Activated CD4-positive, alpha-beta T cell treated with anti-CD3 and anti-CD28 coated beads, Interleukin-2, amount 10 ng/mL, durations not matched to agents 7 days and 5 days (primary cell): ENCODE measurements at regions not wholly inside any gene's neighbourhood (a gene's known extent, or its start where the extent isn't known, plus 50 kb on each side); places are given as distances from the start of the nearest gene placed in this dataset.
A peak's percentile ranks its signal among the peaks of the same experiment; 100 is the strongest.

ENCODE experiments used
- CTCF ChIA-PET: fragments of 350-600 bp; sonication (Branson Sonifier 250); formaldehyde crosslinking; loops from one replicate; lab custom pipeline; 2021; ENCODE audit warnings: antibody characterized with exemption; lab: Charles Lee
- POLR2A ChIA-PET: fragments of 350-600 bp; sonication (Branson Sonifier 250); formaldehyde crosslinking; loops from one replicate; lab custom pipeline; 2021; ENCODE audit warnings: antibody characterized with exemption; lab: Charles Lee
- DNase-seq: peaks from one replicate; pipeline ENCODE4 v3.0.0-alpha.2; 2020
- H3K27ac Mint-ChIP-seq: one replicate; pipeline ENCODE4 v1.8.0; 2021; ENCODE audit warnings: mild to moderate bottlenecking, moderate library complexity, mixed read lengths
- H3K27me3 Mint-ChIP-seq: one replicate; pipeline ENCODE4 v1.8.0; 2021; ENCODE audit warnings: mixed read lengths
- H3K36me3 Mint-ChIP-seq: one replicate; pipeline ENCODE4 v1.8.0; 2021; ENCODE audit warnings: low read depth, mixed read lengths
- H3K4me1 Mint-ChIP-seq: one replicate; pipeline ENCODE4 v1.8.0; 2021; ENCODE audit warnings: mixed read lengths
- H3K4me3 Mint-ChIP-seq: one replicate; pipeline ENCODE4 v1.8.0; 2021; ENCODE audit warnings: mild to moderate bottlenecking, moderate library complexity, mixed read lengths
- H3K9me3 Mint-ChIP-seq: one replicate; pipeline ENCODE4 v1.8.0; 2021; ENCODE audit warnings: mixed read lengths

GRCh38 chr18:23377669-23378301, 75.3 kb upstream of the RIOK3 start:
- H3K9me3 Mint-ChIP-seq: no peaks in the 10 kb centered on the region
- H3K4me1 Mint-ChIP-seq: peaks cover 18% of the 10 kb centered on the region
- H3K27ac Mint-ChIP-seq: no peak overlapping the region
- no peaks in the 10 kb centered on the region for H3K27me3 Mint-ChIP-seq
- H3K36me3 Mint-ChIP-seq: no peaks in the 10 kb centered on the region
- H3K4me3 Mint-ChIP-seq: no peak overlapping the region
- peak; percentile 13 for DNase-seq
- ChIA-PET CTCF (interaction anchor here (0.6 to 2.3 kb wide), 10 partner anchors 8 to 357 kb away, joined by 3 to 8 read pairs (median 4); no protein-coding TSS in a partner anchor), POLR2A (interaction anchor here (0.6 to 0.7 kb wide), 3 partner anchors 17 to 937 kb away, joined by 3 read pairs; no protein-coding TSS in a partner anchor)

GRCh38 chr18:23378302-23378686, 74.8 kb upstream of the RIOK3 start:
- Mint-ChIP-seq H3K4me3 (no peak overlapping the region), H3K36me3 (no peaks in the 10 kb centered on the region), H3K27me3 (no peaks in the 10 kb centered on the region), H3K9me3 (no peaks in the 10 kb centered on the region), H3K4me1 (peaks cover 20% of the 10 kb centered on the region), H3K27ac (peak overlapping the region; percentile 34)
- POLR2A ChIA-PET: interaction anchor here (0.7 kb wide), 1 partner anchor 162 kb away, joined by 3 read pairs; no protein-coding TSS in a partner anchor
- CTCF ChIA-PET: interaction anchor here (0.6 to 2.3 kb wide), 12 partner anchors 8 to 573 kb away, joined by 3 to 8 read pairs (median 4); partner anchors contain the start of gene CABLES1
- DNase-seq: no peak

GRCh38 chr18:23380001-23380550, 73.0 kb upstream of the RIOK3 start:
- Mint-ChIP-seq H3K27ac (no peak overlapping the region), H3K4me3 (no peak overlapping the region), H3K4me1 (peaks cover 29% of the 10 kb centered on the region), H3K27me3 (no peaks in the 10 kb centered on the region), H3K9me3 (no peaks in the 10 kb centered on the region), H3K36me3 (peaks cover 3% of the 10 kb centered on the region)
- CTCF ChIA-PET: interaction anchor here (0.9 to 2.3 kb wide), 7 partner anchors 10 to 581 kb away, joined by 3 to 8 read pairs (median 3); no protein-coding TSS in a partner anchor
- POLR2A ChIA-PET: no interaction called here
- DNase-seq: no peak

- Mint-ChIP-seq H3K27ac (no peak overlapping the region), H3K9me3 (no peaks in the 10 kb centered on the region), H3K4me3 (no peak overlapping the region), H3K27me3 (no peaks in the 10 kb centered on the region), H3K4me1 (peaks cover 35% of the 10 kb centered on the region), H3K36me3 (peaks cover 8% of the 10 kb centered on the region)
- no peak for DNase-seq
- POLR2A ChIA-PET: interaction anchor here (0.5 kb wide), 1 partner anchor 222 kb away, joined by 3 read pairs; no protein-coding TSS in a partner anchor
- CTCF ChIA-PET: interaction anchor here (0.9 to 1.2 kb wide), 2 partner anchors 11 to 582 kb away, joined by 3 read pairs; no protein-coding TSS in a partner anchor
Measured at GRCh38 chr18:23380817-23381216, 72.3 kb upstream of the RIOK3 start.

GRCh38 chr18:23383494-23383893, 69.6 kb upstream of the RIOK3 start:
- Mint-ChIP-seq H3K4me1 (peaks cover 33% of the 10 kb centered on the region), H3K9me3 (no peaks in the 10 kb centered on the region), H3K27ac (no peak overlapping the region), H3K36me3 (peaks cover 8% of the 10 kb centered on the region), H3K27me3 (no peaks in the 10 kb centered on the region), H3K4me3 (no peak overlapping the region)
- no peak for DNase-seq
- CTCF ChIA-PET: no interaction called here
- POLR2A ChIA-PET: no interaction called here

GRCh38 chr18:23384778-23385736, 68.0 kb upstream of the RIOK3 start:
- Mint-ChIP-seq H3K4me3 (no peak overlapping the region), H3K36me3 (peaks cover 9% of the 10 kb centered on the region), H3K9me3 (peaks cover 2% of the 10 kb centered on the region), H3K27ac (peak overlapping the region; percentile 76), H3K27me3 (no peaks in the 10 kb centered on the region), H3K4me1 (peaks cover 28% of the 10 kb centered on the region)
- POLR2A ChIA-PET: no interaction called here
- DNase-seq: peak; percentile 13
- CTCF ChIA-PET: interaction anchor here (0.6 to 1.0 kb wide), 2 partner anchors 16 to 555 kb away, joined by 3 read pairs; no protein-coding TSS in a partner anchor

GRCh38 chr18:23386317-23386716, 66.8 kb upstream of the RIOK3 start:
- Mint-ChIP-seq H3K9me3 (peaks cover 2% of the 10 kb centered on the region), H3K27ac (no peak overlapping the region), H3K4me1 (peaks cover 28% of the 10 kb centered on the region), H3K27me3 (no peaks in the 10 kb centered on the region), H3K4me3 (no peak overlapping the region), H3K36me3 (peaks cover 9% of the 10 kb centered on the region)
- ChIA-PET CTCF (no interaction called here), POLR2A (no interaction called here)
- DNase-seq: no peak

GRCh38 chr18:23387265-23387664, 65.8 kb upstream of the RIOK3 start:
- Mint-ChIP-seq H3K4me3 (no peak overlapping the region), H3K36me3 (peaks cover 9% of the 10 kb centered on the region), H3K9me3 (peaks cover 2% of the 10 kb centered on the region), H3K27me3 (no peaks in the 10 kb centered on the region), H3K27ac (no peak overlapping the region), H3K4me1 (peaks cover 28% of the 10 kb centered on the region)
- CTCF ChIA-PET: interaction anchor here (1.0 kb wide), 1 partner anchor 8 kb away, joined by 3 read pairs; no protein-coding TSS in a partner anchor
- no peak for DNase-seq
- POLR2A ChIA-PET: no interaction called here

- no peak for DNase-seq
- H3K27ac Mint-ChIP-seq: no peak overlapping the region
- H3K4me1 Mint-ChIP-seq: peaks cover 26% of the 10 kb centered on the region
- CTCF ChIA-PET: no interaction called here
- peaks cover 2% of the 10 kb centered on the region for H3K9me3 Mint-ChIP-seq
- H3K27me3 Mint-ChIP-seq: no peaks in the 10 kb centered on the region
- peaks cover 9% of the 10 kb centered on the region for H3K36me3 Mint-ChIP-seq
- no peak overlapping the region for H3K4me3 Mint-ChIP-seq
- POLR2A ChIA-PET: no interaction called here
Measured at GRCh38 chr18:23388357-23388756, 64.7 kb upstream of the RIOK3 start.

- no peaks in the 10 kb centered on the region for H3K27me3 Mint-ChIP-seq
- H3K4me3 Mint-ChIP-seq: no peak overlapping the region
- H3K9me3 Mint-ChIP-seq: peaks cover 4% of the 10 kb centered on the region
- H3K27ac Mint-ChIP-seq: no peak overlapping the region
- ChIA-PET POLR2A (no interaction called here), CTCF (interaction anchor here (1.5 kb wide), 1 partner anchor 15 kb away, joined by 5 read pairs; no protein-coding TSS in a partner anchor)
- peaks cover 4% of the 10 kb centered on the region for H3K36me3 Mint-ChIP-seq
- DNase-seq: no peak
- peaks cover 10% of the 10 kb centered on the region for H3K4me1 Mint-ChIP-seq
Measured at GRCh38 chr18:23391156-23391555, 61.9 kb upstream of the RIOK3 start.

- Mint-ChIP-seq H3K9me3 (peaks cover 2% of the 10 kb centered on the region), H3K4me1 (peaks cover 23% of the 10 kb centered on the region), H3K36me3 (peaks cover 4% of the 10 kb centered on the region), H3K27me3 (no peaks in the 10 kb centered on the region), H3K4me3 (no peak overlapping the region), H3K27ac (peak overlapping the region; percentile 60)
- POLR2A ChIA-PET: no interaction called here
- CTCF ChIA-PET: interaction anchor here (1.6 kb wide), 1 partner anchor 14 kb away, joined by 5 read pairs; no protein-coding TSS in a partner anchor
- DNase-seq: peak; percentile 37
Measured at GRCh38 chr18:23397907-23398306, 55.2 kb upstream of the RIOK3 start.

- no peaks in the 10 kb centered on the region for H3K27me3 Mint-ChIP-seq
- CTCF ChIA-PET: interaction anchor here (1.6 kb wide), 1 partner anchor 13 kb away, joined by 5 read pairs; no protein-coding TSS in a partner anchor
- peak overlapping the region; percentile 36 for H3K27ac Mint-ChIP-seq
- H3K36me3 Mint-ChIP-seq: peaks cover 4% of the 10 kb centered on the region
- H3K4me3 Mint-ChIP-seq: no peak overlapping the region
- no peak for DNase-seq
- peaks cover 2% of the 10 kb centered on the region for H3K9me3 Mint-ChIP-seq
- POLR2A ChIA-PET: no interaction called here
- H3K4me1 Mint-ChIP-seq: peaks cover 23% of the 10 kb centered on the region
Measured at GRCh38 chr18:23398401-23398800, 54.7 kb upstream of the RIOK3 start.
